Esophagus squamous epithelium (tissue), 5 donors: ENCODE measurements at regions not wholly inside any gene's neighbourhood (a gene's known extent, or its start where the extent isn't known, plus 50 kb on each side); places are given as distances from the start of the nearest gene placed in this dataset.

Experiments
- DNase-seq: peaks from one replicate; lab custom pipeline; 2025; lab: John Stamatoyannopoulos, UW
- H3K27ac ChIP-seq, 4 donors: fragments of 200-600 bp; sonication (generic); one replicate each; pipeline ENCODE4 v1.5.1; 2016 to 2019; ENCODE audit warnings: mild to moderate bottlenecking in 1 of 4
- H3K27me3 ChIP-seq, 4 donors: fragments of 200-600 bp; sonication (generic); 1 replicate in 3 of 4; 2 replicates in 1 of 4; pipeline versions ENCODE4 v1.5.1 to v1.6.0; 2017 to 2021; ENCODE audit warnings: antibody characterized with exemption in 1 of 4
- H3K36me3 ChIP-seq, 3 donors: fragments of 200-600 bp; sonication (generic); one replicate each; pipeline ENCODE4 v1.5.1; 2016 to 2019
- H3K4me1 ChIP-seq, 3 donors: fragments of 200-600 bp; sonication (generic); one replicate each; pipeline ENCODE4 v1.5.1; 2017 to 2019
- H3K4me3 ChIP-seq, 4 donors: fragments of 200-600 bp; sonication (generic); 1 replicate in 3 of 4; 2 replicates in 1 of 4; pipeline ENCODE4 v1.5.1; 2016 to 2019; ENCODE audit warnings: mild to moderate bottlenecking in 2 of 4, moderate library complexity in 1 of 4
- H3K9me3 ChIP-seq, 3 donors: fragments of 200-600 bp; sonication (generic); one replicate each; pipeline ENCODE4 v1.5.1; 2016 to 2019
- CTCF ChIP-seq, 6 experiments: fragments of 450-650 bp in 4 of 6; fragments of 200-600 bp in 2 of 6; sonication (generic) in 2 of 6; IDR thresholded peaks; one replicate each; pipeline ENCODE4 v1.5.1; 2016 to 2019; ENCODE audit warnings: antibody characterized with exemption in 6 of 6, mild to moderate bottlenecking in 4 of 6, moderate library complexity in 4 of 6
- POLR2A ChIP-seq, 4 donors: fragments of 450-650 bp; IDR thresholded peaks; one replicate each; pipeline ENCODE4 v1.6.1; 2017; ENCODE audit warnings: antibody characterized with exemption in 4 of 4, mild to moderate bottlenecking in 4 of 4, moderate library complexity in 3 of 4
- WGBS, 2 donors: methylation state at CpG; one replicate each; pipeline ENCODE4 v1.1.5; 2018; 5-methylcytosine and 5-hydroxymethylcytosine counted together
- intact Hi-C: fragments of 100-400 bp; cut with DNase I; formaldehyde crosslinking; loops from one replicate; pipeline ENCODE4 v1.15.0; 2022
- donor health status: DM: yes; HTN: yes; CAD: no.

DNA sequence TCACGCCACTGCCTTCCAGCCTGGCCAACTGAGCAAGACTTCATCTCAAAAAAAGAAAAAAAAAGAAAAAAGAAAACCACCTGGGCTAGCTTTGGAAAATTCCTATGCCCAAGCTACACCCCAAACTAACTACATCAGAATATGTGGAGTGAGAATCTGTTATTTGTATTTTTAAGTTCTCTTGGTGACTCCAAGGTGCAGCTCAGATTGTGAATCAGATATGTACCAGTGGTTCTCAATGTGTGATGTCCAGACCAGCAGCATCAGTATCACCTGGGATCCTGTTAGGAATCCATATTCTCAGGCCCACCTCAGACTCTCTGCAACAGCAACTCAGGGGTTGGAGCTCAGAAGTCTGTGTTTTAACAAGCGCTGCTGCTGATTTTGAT is 376.8 kb downstream of the EDEM1 start:
- Histone ChIP-seq H3K27me3 (no peaks in the 10 kb centered on the region), H3K27ac (no peak overlapping the region), H3K36me3 (no peaks in the 10 kb centered on the region), H3K9me3 (no peaks in the 10 kb centered on the region), H3K4me1 (no peaks in the 10 kb centered on the region), H3K4me3 (no peak overlapping the region)
- DNase-seq = no peak
- intact Hi-C loops = no loop called here
- WGBS, 2 donors = 52 to 75% methylated on average over 2 of the region's 2 CpGs
- TF ChIP-seq CTCF (IDR thresholded peaks at IDR 0.05) (no peak), POLR2A (IDR thresholded peaks at IDR 0.05) (no peak)

- intact Hi-C loops = no loop called here
- Histone ChIP-seq H3K36me3 (no peaks in the 10 kb centered on the region), H3K27me3 (no peaks in the 10 kb centered on the region), H3K4me3 (no peak overlapping the region), H3K27ac (no peak overlapping the region), H3K9me3 (no peaks in the 10 kb centered on the region), H3K4me1 (no peaks in the 10 kb centered on the region)
- no peak for DNase-seq
- no peak for TF ChIP-seq POLR2A (IDR thresholded peaks at IDR 0.05)
- TF ChIP-seq CTCF (IDR thresholded peaks at IDR 0.05) = no peak
- 30 to 40% methylated on average over 3 to 4 of the region's 4 CpGs for WGBS, 2 donors
Observed at GRCh38 chr3:5565026-5565425, 377.5 kb downstream of the EDEM1 start.

DNA sequence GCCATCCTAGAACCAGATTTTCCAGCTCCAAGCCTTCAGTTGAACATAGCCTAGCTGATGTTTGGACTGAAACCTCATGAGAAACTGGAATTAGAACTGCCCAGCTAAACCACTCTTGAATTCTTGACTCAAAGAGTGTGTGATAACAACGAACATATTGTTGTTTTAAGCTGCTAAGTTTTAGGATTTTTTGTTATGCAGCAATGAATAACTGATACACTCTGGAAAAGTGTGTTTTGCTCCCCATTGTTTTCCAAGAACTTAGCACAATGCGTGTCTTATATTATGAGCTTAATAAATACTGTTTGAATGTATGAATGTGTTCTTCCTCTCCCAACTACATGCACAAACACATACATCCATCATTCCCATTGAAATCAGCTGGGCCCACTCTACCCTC is 379.6 kb downstream of the EDEM1 start:
- no peaks in the 10 kb centered on the region for H3K4me1 ChIP-seq
- no peak for DNase-seq
- no peaks in the 10 kb centered on the region for H3K27me3 ChIP-seq
- 68 to 72% methylated on average over 2 of the region's 2 CpGs for WGBS, 2 donors
- no peaks in the 10 kb centered on the region for H3K36me3 ChIP-seq
- no peak for TF ChIP-seq POLR2A (IDR thresholded peaks at IDR 0.05)
- TF ChIP-seq CTCF (IDR thresholded peaks at IDR 0.05) = no peak
- intact Hi-C loops = no loop called here
- H3K27ac ChIP-seq = no peak overlapping the region
- H3K4me3 ChIP-seq = no peak overlapping the region
- no peaks in the 10 kb centered on the region for H3K9me3 ChIP-seq

DNA sequence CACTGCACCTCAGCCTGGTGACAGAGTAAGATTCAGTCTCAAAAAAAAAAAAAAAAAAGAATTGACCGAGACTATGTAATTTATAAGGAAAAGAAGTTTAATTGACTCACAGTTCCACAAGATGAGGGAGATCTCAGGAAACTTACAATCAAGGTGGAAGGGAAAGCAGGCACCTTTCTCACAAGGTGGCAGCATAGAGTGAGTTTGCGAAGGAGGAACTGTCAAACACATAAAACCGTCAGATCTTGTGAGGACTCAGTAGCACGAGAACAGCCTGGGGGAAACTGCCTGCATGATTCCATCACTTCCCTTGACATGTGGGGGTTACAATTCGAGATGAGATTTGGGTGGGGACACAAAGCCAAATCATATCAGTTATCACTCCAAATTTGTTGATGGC is 380.9 kb downstream of the EDEM1 start:
- intact Hi-C loops = no loop called here

DNA sequence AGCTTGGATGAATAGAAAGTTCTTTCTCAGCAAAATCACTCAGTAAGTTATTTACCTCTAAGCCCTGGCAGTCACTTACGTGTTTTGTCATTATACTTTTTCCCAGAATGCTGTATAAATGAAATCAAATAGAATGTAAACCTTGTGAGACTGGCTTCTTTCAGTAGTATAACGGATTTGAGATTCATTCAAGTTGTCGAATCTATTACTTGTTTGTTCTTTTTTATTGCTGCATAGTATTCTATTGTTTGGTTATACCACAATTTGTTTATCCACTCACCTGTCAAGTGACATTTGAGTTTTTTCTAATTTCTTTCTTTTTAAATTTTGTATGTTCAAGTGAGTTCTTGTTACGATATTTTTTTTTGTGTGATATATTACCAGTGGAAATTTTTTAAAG is 381.6 kb downstream of the EDEM1 start:
- 80 to 83% methylated on average over 4 of the region's 4 CpGs for WGBS, 2 donors
- Histone ChIP-seq H3K36me3 (no peaks in the 10 kb centered on the region), H3K27me3 (no peaks in the 10 kb centered on the region), H3K9me3 (no peaks in the 10 kb centered on the region), H3K27ac (no peak overlapping the region), H3K4me3 (no peak overlapping the region), H3K4me1 (no peaks in the 10 kb centered on the region)
- no peak for DNase-seq
- intact Hi-C loops = no loop called here
- no peak for TF ChIP-seq POLR2A (IDR thresholded peaks at IDR 0.05)

More for the DNA sequence above, 380.9 kb downstream of the EDEM1 start:
- Histone ChIP-seq H3K4me3 (no peak overlapping the region), H3K36me3 (no peaks in the 10 kb centered on the region), H3K27ac (no peak overlapping the region), H3K4me1 (no peaks in the 10 kb centered on the region), H3K27me3 (no peaks in the 10 kb centered on the region), H3K9me3 (no peaks in the 10 kb centered on the region)
- TF ChIP-seq POLR2A (IDR thresholded peaks at IDR 0.05) = no peak
- TF ChIP-seq CTCF (IDR thresholded peaks at IDR 0.05) = no peak
- DNase-seq = no peak
- WGBS, 2 donors = 17 to 25% methylated on average over 5 of the region's 5 CpGs

DNA sequence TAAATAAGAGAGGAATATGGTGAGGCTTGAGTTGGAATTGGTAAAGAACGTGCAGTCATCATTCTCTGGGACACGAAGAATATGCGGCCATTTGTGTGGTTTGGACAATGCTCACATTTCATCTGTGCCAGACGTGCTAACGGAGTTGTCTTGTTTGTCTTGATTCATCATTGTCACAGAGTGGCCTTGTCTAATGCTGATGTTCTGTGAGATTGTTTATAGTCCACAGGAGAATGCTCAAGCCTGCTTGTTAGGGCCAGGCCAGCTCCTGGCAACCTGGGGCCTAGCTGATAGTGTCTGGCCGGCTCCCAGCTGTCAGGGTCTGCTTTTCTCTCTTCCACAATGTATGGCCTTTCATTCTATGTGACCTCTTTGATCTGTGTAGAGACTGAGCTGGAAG is 384.7 kb downstream of the EDEM1 start:
- H3K9me3 ChIP-seq = no peaks in the 10 kb centered on the region
- WGBS, 2 donors = 43 to 48% methylated on average over 6 of the region's 6 CpGs

More for the DNA sequence above, 384.7 kb downstream of the EDEM1 start:
- Histone ChIP-seq H3K4me3 (no peak overlapping the region), H3K27me3 (no peaks in the 10 kb centered on the region), H3K4me1 (no peaks in the 10 kb centered on the region), H3K27ac (no peak overlapping the region), H3K36me3 (no peaks in the 10 kb centered on the region)
- intact Hi-C loops = no loop called here
- no peak for DNase-seq
- TF ChIP-seq CTCF (IDR thresholded peaks at IDR 0.05) (no peak), POLR2A (IDR thresholded peaks at IDR 0.05) (no peak)
